Thyroid gland (tissue), 4 donors: ENCODE measurements at regions not wholly inside any gene's neighbourhood (a gene's known extent, or its start where the extent isn't known, plus 50 kb on each side); places are given as distances from the start of the nearest gene placed in this dataset.

ENCODE experiments used
- CTCF ChIP-seq, 6 experiments: fragments of 200-600 bp in 3 of 6; fragments of 450-650 bp in 3 of 6; sonication (generic) in 3 of 6; IDR thresholded peaks; one replicate each; pipeline ENCODE4 v1.5.1; 2016 to 2019; ENCODE audit warnings: antibody characterized with exemption in 6 of 6, mild to moderate bottlenecking in 2 of 6, inconsistent platforms in 1 of 6, moderate library complexity in 1 of 6
- POLR2A ChIP-seq, 2 donors: fragments of 450-650 bp; IDR thresholded peaks; one replicate each; pipeline ENCODE4 v1.6.1; 2017; ENCODE audit warnings: antibody characterized with exemption in 2 of 2, mild to moderate bottlenecking in 2 of 2, moderate library complexity in 1 of 2

- TF ChIP-seq CTCF (IDR thresholded peaks at IDR 0.05), result no peak
- no peak for TF ChIP-seq POLR2A (IDR thresholded peaks at IDR 0.05)
Observed at GRCh38 chr3:182592747-182593146, 200.6 kb upstream of the ATP11B start.
